Sigmoid colon (tissue), 6 donors: ENCODE measurements at regions not wholly inside any gene's neighbourhood (a gene's known extent, or its start where the extent isn't known, plus 50 kb on each side); places are given as distances from the start of the nearest gene placed in this dataset.

ENCODE experiments used
- DNase-seq: peaks from one replicate; pipeline ENCODE4 v3.0.0-alpha.2; 2019
- H3K27ac ChIP-seq, 4 donors: fragments of 200-600 bp; sonication (generic); one replicate each; pipeline ENCODE4 v1.5.1; 2016 to 2019; ENCODE audit warnings: mild to moderate bottlenecking in 1 of 4
- H3K27me3 ChIP-seq, 3 donors: fragments of 200-600 bp; sonication (generic); one replicate each; pipeline ENCODE4 v1.5.1; 2019; ENCODE audit warnings: mild to moderate bottlenecking in 1 of 3
- H3K36me3 ChIP-seq, 4 donors: fragments of 200-600 bp; sonication (generic); one replicate each; pipeline ENCODE4 v1.5.1; 2016 to 2019
- H3K4me1 ChIP-seq, 4 donors: fragments of 200-600 bp; sonication (generic); one replicate each; pipeline ENCODE4 v1.5.1; 2017 to 2019
- H3K4me3 ChIP-seq, 4 donors: fragments of 200-600 bp; sonication (generic); one replicate each; pipeline ENCODE4 v1.5.1; 2017 to 2019; ENCODE audit warnings: mild to moderate bottlenecking in 2 of 4, moderate library complexity in 1 of 4
- H3K9me3 ChIP-seq, 4 donors: fragments of 200-600 bp in 3 of 4; sonication (generic) in 3 of 4; one replicate each; pipeline versions ENCODE4 v1.5.1 to v1.6.1; 2013 to 2019
- EP300 ChIP-seq, 4 donors: sonication (generic); formaldehyde crosslinking; IDR thresholded peaks; one replicate each; pipeline ENCODE4 v1.6.1; 2017; ENCODE audit warnings: antibody characterized with exemption in 4 of 4
- POLR2A ChIP-seq, 2 donors: fragments of 450-650 bp; IDR thresholded peaks; one replicate each; pipeline ENCODE4 v1.6.1; 2016; ENCODE audit warnings: antibody characterized with exemption in 2 of 2, mild to moderate bottlenecking in 2 of 2, moderate library complexity in 2 of 2
- POLR2AphosphoS5 ChIP-seq, 4 donors: sonication (generic); formaldehyde crosslinking; IDR thresholded peaks; one replicate each; pipeline ENCODE4 v1.6.1; 2017; ENCODE audit warnings: antibody characterized with exemption in 4 of 4
- WGBS, 2 donors: extraction: QIAGEN DNeasy Blood & Tissue Kit; methylation state at CpG; one replicate each; pipeline ENCODE4 v1.1.7; 2013; 5-methylcytosine and 5-hydroxymethylcytosine counted together
- intact Hi-C: fragments of 100-400 bp; cut with DNase I; formaldehyde crosslinking; loops from one replicate; pipeline ENCODE4 v1.15.1; 2023
- TF ChIP-seq, protein P1 (sequence below), 4 experiments: fragments of 450-650 bp in 3 of 4; fragments of 200-600 bp in 1 of 4; IDR thresholded peaks; one replicate each; pipeline ENCODE4 v1.5.1; 2016 to 2019; ENCODE audit warnings: antibody characterized with exemption in 4 of 4, mild to moderate bottlenecking in 3 of 4, moderate library complexity in 2 of 4
- donor health status: healthy with polysubstance abuse.
- donor health status: healthy.

- Histone ChIP-seq H3K4me3 (no peak overlapping the region), H3K4me1 (no peaks in the 10 kb centered on the region), H3K36me3 (no peaks in the 10 kb centered on the region), H3K27me3 (no peaks in the 10 kb centered on the region), H3K27ac (no peak overlapping the region), H3K9me3 (no peaks in the 10 kb centered on the region)
- no peak for TF ChIP-seq POLR2A (IDR thresholded peaks at IDR 0.05)
- TF ChIP-seq, protein P1, sequence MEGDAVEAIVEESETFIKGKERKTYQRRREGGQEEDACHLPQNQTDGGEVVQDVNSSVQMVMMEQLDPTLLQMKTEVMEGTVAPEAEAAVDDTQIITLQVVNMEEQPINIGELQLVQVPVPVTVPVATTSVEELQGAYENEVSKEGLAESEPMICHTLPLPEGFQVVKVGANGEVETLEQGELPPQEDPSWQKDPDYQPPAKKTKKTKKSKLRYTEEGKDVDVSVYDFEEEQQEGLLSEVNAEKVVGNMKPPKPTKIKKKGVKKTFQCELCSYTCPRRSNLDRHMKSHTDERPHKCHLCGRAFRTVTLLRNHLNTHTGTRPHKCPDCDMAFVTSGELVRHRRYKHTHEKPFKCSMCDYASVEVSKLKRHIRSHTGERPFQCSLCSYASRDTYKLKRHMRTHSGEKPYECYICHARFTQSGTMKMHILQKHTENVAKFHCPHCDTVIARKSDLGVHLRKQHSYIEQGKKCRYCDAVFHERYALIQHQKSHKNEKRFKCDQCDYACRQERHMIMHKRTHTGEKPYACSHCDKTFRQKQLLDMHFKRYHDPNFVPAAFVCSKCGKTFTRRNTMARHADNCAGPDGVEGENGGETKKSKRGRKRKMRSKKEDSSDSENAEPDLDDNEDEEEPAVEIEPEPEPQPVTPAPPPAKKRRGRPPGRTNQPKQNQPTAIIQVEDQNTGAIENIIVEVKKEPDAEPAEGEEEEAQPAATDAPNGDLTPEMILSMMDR (IDR thresholded peaks at IDR 0.05): no peak
- TF ChIP-seq EP300 (IDR thresholded peaks at IDR 0.05): no peak
- no peak for TF ChIP-seq POLR2AphosphoS5 (IDR thresholded peaks at IDR 0.05)
- intact Hi-C loops: no loop called here
- no peak for DNase-seq
- 80 to 83% methylated on average over 2 of the region's 2 CpGs for WGBS, 2 donors
Observed at GRCh38 chr5:51816427-51816826, 433.2 kb downstream of the ISL1 start.

- Histone ChIP-seq H3K4me3 (no peak overlapping the region), H3K4me1 (no peaks in the 10 kb centered on the region), H3K9me3 (no peaks in the 10 kb centered on the region), H3K27me3 (no peaks in the 10 kb centered on the region), H3K36me3 (no peaks in the 10 kb centered on the region), H3K27ac (no peak overlapping the region)
- 35 to 79% methylated on average over 3 of the region's 3 CpGs for WGBS, 2 donors
- DNase-seq: no peak
- TF ChIP-seq, protein P1 (IDR thresholded peaks at IDR 0.05): no peak
- TF ChIP-seq POLR2A (IDR thresholded peaks at IDR 0.05): no peak
- no peak for TF ChIP-seq POLR2AphosphoS5 (IDR thresholded peaks at IDR 0.05)
- no peak for TF ChIP-seq EP300 (IDR thresholded peaks at IDR 0.05)
- intact Hi-C loops: no loop called here
Observed at GRCh38 chr5:51821697-51822096, 438.4 kb downstream of the ISL1 start.

GRCh38 chr5:51829230-51829629 is 446.0 kb downstream of the ISL1 start:
- DNase-seq: no peak
- Histone ChIP-seq H3K36me3 (no peaks in the 10 kb centered on the region), H3K27me3 (no peaks in the 10 kb centered on the region), H3K9me3 (no peaks in the 10 kb centered on the region), H3K27ac (no peak overlapping the region), H3K4me3 (no peak overlapping the region), H3K4me1 (no peaks in the 10 kb centered on the region)
- 79 to 81% methylated on average over 2 of the region's 2 CpGs for WGBS, 2 donors
- TF ChIP-seq POLR2AphosphoS5 (IDR thresholded peaks at IDR 0.05) (no peak), EP300 (IDR thresholded peaks at IDR 0.05) (no peak), POLR2A (IDR thresholded peaks at IDR 0.05) (no peak)
- TF ChIP-seq, protein P1 (IDR thresholded peaks at IDR 0.05): no peak
- intact Hi-C loops: no loop called here

GRCh38 chr5:51829691-51830090 is 446.4 kb downstream of the ISL1 start:
- Histone ChIP-seq H3K27me3 (no peaks in the 10 kb centered on the region), H3K9me3 (no peaks in the 10 kb centered on the region), H3K36me3 (no peaks in the 10 kb centered on the region), H3K4me1 (no peaks in the 10 kb centered on the region), H3K4me3 (no peak overlapping the region), H3K27ac (no peak overlapping the region)
- no peak for TF ChIP-seq POLR2A (IDR thresholded peaks at IDR 0.05)
- TF ChIP-seq POLR2AphosphoS5 (IDR thresholded peaks at IDR 0.05): no peak
- no peak for TF ChIP-seq EP300 (IDR thresholded peaks at IDR 0.05)
- TF ChIP-seq, protein P1 (IDR thresholded peaks at IDR 0.05): no peak
- no peak for DNase-seq
- intact Hi-C loops: no loop called here

- TF ChIP-seq EP300 (IDR thresholded peaks at IDR 0.05) (no peak), POLR2A (IDR thresholded peaks at IDR 0.05) (no peak), POLR2AphosphoS5 (IDR thresholded peaks at IDR 0.05) (no peak)
- TF ChIP-seq, protein P1 (IDR thresholded peaks at IDR 0.05): no peak
- intact Hi-C loops: no loop called here
- 85 to 87% methylated on average over 5 of the region's 5 CpGs for WGBS, 2 donors
Observed at GRCh38 chr5:51832934-51833470, 449.8 kb downstream of the ISL1 start.

More at GRCh38 chr5:51832934-51833470, 449.8 kb downstream of the ISL1 start:
- H3K4me1 ChIP-seq: no peaks in the 10 kb centered on the region
- no peak overlapping the region for H3K27ac ChIP-seq
- no peaks in the 10 kb centered on the region for H3K27me3 ChIP-seq
- no peak overlapping the region for H3K4me3 ChIP-seq
- no peaks in the 10 kb centered on the region for H3K9me3 ChIP-seq
- no peaks in the 10 kb centered on the region for H3K36me3 ChIP-seq
- no peak for DNase-seq
